ENCODE measurements at regions not wholly inside any gene's neighbourhood (a gene's known extent, or its start where the extent isn't known, plus 50 kb on each side); places are given as distances from the start of the nearest gene placed in this dataset.
"Not testable (repeated sequence)": the region's sequence is repeated elsewhere in the genome, so short reads cannot be mapped to it uniquely, and the experiment has no call there.

GRCh38 chr6:71205336-71205956 is 83.2 kb upstream of the OGFRL1 start:
- no peak for DNase-seq

- DNase-seq, result no peak
Observed at GRCh38 chr6:71206089-71206488, 82.5 kb upstream of the OGFRL1 start.

- DNase-seq, result no peak
Observed at GRCh38 chr6:71209206-71209605, 79.4 kb upstream of the OGFRL1 start.

- DNase-seq, result no peak
Observed at GRCh38 chr6:71209626-71210025, 79.0 kb upstream of the OGFRL1 start.

GRCh38 chr6:71211799-71212198 is 76.8 kb upstream of the OGFRL1 start:
- no peak for DNase-seq

- DNase-seq, result no peak
Observed at GRCh38 chr6:71220466-71220865, 68.1 kb upstream of the OGFRL1 start.

- no peak for DNase-seq
Observed at GRCh38 chr6:71222671-71223070, 65.9 kb upstream of the OGFRL1 start.

GRCh38 chr6:71224011-71224410 is 64.6 kb upstream of the OGFRL1 start:
- no peak for DNase-seq

GRCh38 chr6:71226151-71226550 is 62.5 kb upstream of the OGFRL1 start:
- DNase-seq, result no peak

GRCh38 chr6:71228461-71229041 is 60.1 kb upstream of the OGFRL1 start:
- no peak for DNase-seq

GRCh38 chr6:71229477-71229876 is 59.1 kb upstream of the OGFRL1 start:
- no peak for DNase-seq

- not testable (repeated sequence) for DNase-seq
Observed at GRCh38 chr6:71232890-71233289, 55.7 kb upstream of the OGFRL1 start.

- no peak for DNase-seq
Observed at GRCh38 chr6:71236926-71237434, 51.6 kb upstream of the OGFRL1 start.

- DNase-seq, result no peak
Observed at GRCh38 chr6:71238351-71238750, 50.3 kb upstream of the OGFRL1 start.

All from NCI-H1417 (cell line).